Erythroblast (primary cell): ENCODE measurements at regions not wholly inside any gene's neighbourhood (a gene's known extent, or its start where the extent isn't known, plus 50 kb on each side); places are given as distances from the start of the nearest gene placed in this dataset.

ENCODE experiments used
- GATA1 ChIP-seq: IDR thresholded peaks from 2 replicates; pipeline ENCODE4 v1.6.1; 2011; ENCODE audit warnings: low read depth, mild to moderate bottlenecking, control low read depth, low read length, moderate library complexity
- POLR2A ChIP-seq: IDR thresholded peaks from 2 replicates; pipeline ENCODE4 v1.6.1; 2011; ENCODE audit warnings: mild to moderate bottlenecking, low read length

- TF ChIP-seq POLR2A (no peak), GATA1 (no peak)
Observed at GRCh38 chr2:193608451-193608850, 1413.7 kb upstream of the TMEFF2 start.
